Body of pancreas (tissue), 4 donors: ENCODE measurements at regions not wholly inside any gene's neighbourhood (a gene's known extent, or its start where the extent isn't known, plus 50 kb on each side); places are given as distances from the start of the nearest gene placed in this dataset.

Experiments used
- ATAC-seq: fragments of 150-250 bp; one replicate; pipeline ENCODE4 v1.9.1; 2016
- DNase-seq, 4 donors: peaks; one replicate each; pipeline ENCODE4 v3.0.0-alpha.2; 2019
- H3K27ac ChIP-seq, 4 donors: fragments of 200-600 bp; sonication (generic); 1 replicate in 3 of 4; 2 replicates in 1 of 4; pipeline versions ENCODE4 v1.5.1 to v1.6.1; 2016 to 2019; ENCODE audit warnings: mild to moderate bottlenecking in 1 of 4, mixed read lengths in 1 of 4, moderate library complexity in 1 of 4
- H3K27me3 ChIP-seq, 2 donors: fragments of 200-600 bp; sonication (generic); one replicate each; pipeline ENCODE4 v1.6.0; 2016; ENCODE audit warnings: mild to moderate bottlenecking in 1 of 2
- H3K36me3 ChIP-seq, 2 donors: fragments of 200-600 bp; sonication (generic); replicated peaks in 1 of 2; 2 replicates each; pipeline ENCODE4 v1.5.1; 2016; ENCODE audit warnings: low read depth in 2 of 2; ENCODE audit not compliant: insufficient read depth in 1 of 2
- H3K4me1 ChIP-seq: fragments of 200-600 bp; sonication (generic); one replicate; pipeline ENCODE4 v1.6.0; 2016
- H3K4me3 ChIP-seq, 2 donors: fragments of 200-600 bp; sonication (generic); 1 replicate in 1 of 2; 2 replicates in 1 of 2; pipeline ENCODE4 v1.5.1; 2016 to 2019
- H3K9me3 ChIP-seq, 3 donors: fragments of 200-600 bp; sonication (generic); 1 replicate in 2 of 3; 2 replicates in 1 of 3; pipeline ENCODE4 v1.5.1; 2016
- POLR2A ChIP-seq, 3 donors: fragments of 450-650 bp; IDR thresholded peaks; one replicate each; pipeline ENCODE4 v1.6.1; 2016; ENCODE audit warnings: antibody characterized with exemption in 3 of 3, mild to moderate bottlenecking in 2 of 3
- whole genome bisulfite sequencing, 2 donors: methylation state at CpG; one replicate each; pipeline ENCODE4 v1.1.5; 2017; 5-methylcytosine and 5-hydroxymethylcytosine counted together
- intact Hi-C: fragments of 100-400 bp; cut with DNase I; formaldehyde crosslinking; loops from one replicate; pipeline ENCODE4 v1.15.1; 2023
- TF ChIP-seq, protein P1 (sequence below), 7 experiments: fragments of 450-650 bp in 4 of 7; fragments of 200-600 bp in 3 of 7; sonication (generic) in 3 of 7; IDR thresholded peaks; one replicate each; pipeline ENCODE4 v1.5.1; 2016 to 2019; ENCODE audit warnings: antibody characterized with exemption in 7 of 7

DNA sequence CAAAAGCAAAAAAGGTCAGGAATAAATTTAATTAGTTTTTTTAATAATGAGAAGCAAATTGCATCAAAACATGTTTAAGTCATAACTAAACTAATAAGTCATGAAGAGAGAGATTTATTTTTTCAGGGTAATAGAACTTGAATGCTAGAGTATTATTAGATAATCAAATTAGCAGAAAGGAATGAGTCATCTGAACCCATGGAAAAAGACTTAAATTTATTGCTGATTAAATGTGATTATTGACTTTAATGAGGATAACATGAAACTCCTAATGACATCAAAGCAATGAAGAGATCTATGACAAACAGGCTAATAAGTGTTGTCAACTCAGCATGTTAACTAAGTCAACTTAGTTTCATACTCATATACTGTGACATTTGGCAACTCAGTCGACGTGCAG lies 264.2 kb downstream of the USP25 start:
- TF ChIP-seq POLR2A (IDR thresholded peaks at IDR 0.05): no peak
- TF ChIP-seq, protein P1, sequence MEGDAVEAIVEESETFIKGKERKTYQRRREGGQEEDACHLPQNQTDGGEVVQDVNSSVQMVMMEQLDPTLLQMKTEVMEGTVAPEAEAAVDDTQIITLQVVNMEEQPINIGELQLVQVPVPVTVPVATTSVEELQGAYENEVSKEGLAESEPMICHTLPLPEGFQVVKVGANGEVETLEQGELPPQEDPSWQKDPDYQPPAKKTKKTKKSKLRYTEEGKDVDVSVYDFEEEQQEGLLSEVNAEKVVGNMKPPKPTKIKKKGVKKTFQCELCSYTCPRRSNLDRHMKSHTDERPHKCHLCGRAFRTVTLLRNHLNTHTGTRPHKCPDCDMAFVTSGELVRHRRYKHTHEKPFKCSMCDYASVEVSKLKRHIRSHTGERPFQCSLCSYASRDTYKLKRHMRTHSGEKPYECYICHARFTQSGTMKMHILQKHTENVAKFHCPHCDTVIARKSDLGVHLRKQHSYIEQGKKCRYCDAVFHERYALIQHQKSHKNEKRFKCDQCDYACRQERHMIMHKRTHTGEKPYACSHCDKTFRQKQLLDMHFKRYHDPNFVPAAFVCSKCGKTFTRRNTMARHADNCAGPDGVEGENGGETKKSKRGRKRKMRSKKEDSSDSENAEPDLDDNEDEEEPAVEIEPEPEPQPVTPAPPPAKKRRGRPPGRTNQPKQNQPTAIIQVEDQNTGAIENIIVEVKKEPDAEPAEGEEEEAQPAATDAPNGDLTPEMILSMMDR (IDR thresholded peaks at IDR 0.05): no peak
- no peak for DNase-seq
- intact Hi-C loops: no loop called here
- no peaks in the 10 kb centered on the region for H3K27me3 ChIP-seq
- no peaks in the 10 kb centered on the region for H3K36me3 ChIP-seq
- WGBS, 2 donors: 73 to 87% methylated on average over 2 of the region's 2 CpGs
- H3K4me1 ChIP-seq: no peaks in the 10 kb centered on the region
- H3K4me3 ChIP-seq: no peak overlapping the region
- H3K9me3 ChIP-seq: no peaks in the 10 kb centered on the region
- no peak for ATAC-seq
- no peak overlapping the region for H3K27ac ChIP-seq

DNA sequence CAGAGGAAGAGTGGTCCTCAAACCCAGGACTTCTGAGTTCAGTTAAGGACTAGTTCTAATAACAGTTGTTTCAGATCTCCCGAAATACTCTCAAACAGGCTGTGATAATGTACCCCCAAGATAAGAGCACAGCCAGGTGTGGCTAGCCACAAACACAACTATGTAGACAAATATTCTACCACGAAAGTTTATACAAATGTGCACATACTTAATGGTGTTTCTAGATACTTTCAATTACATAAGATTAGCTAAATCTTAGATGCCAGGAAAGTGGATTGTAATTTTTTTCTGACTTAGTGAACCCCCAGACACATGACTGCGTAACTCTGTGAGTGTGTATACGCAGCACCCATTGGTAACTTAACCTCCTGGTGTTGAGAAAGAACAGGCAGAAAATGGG lies 270.0 kb downstream of the USP25 start:
- Histone ChIP-seq H3K9me3 (no peaks in the 10 kb centered on the region), H3K27ac (no peak overlapping the region), H3K4me3 (no peak overlapping the region), H3K27me3 (no peaks in the 10 kb centered on the region), H3K36me3 (no peaks in the 10 kb centered on the region), H3K4me1 (no peaks in the 10 kb centered on the region)
- intact Hi-C loops: no loop called here
- ATAC-seq (no peak), DNase-seq (no peak)
- TF ChIP-seq, protein P1 (IDR thresholded peaks at IDR 0.05): no peak
- no peak for TF ChIP-seq POLR2A (IDR thresholded peaks at IDR 0.05)
- WGBS, 2 donors: 74 to 88% methylated on average over 4 of the region's 4 CpGs

DNA sequence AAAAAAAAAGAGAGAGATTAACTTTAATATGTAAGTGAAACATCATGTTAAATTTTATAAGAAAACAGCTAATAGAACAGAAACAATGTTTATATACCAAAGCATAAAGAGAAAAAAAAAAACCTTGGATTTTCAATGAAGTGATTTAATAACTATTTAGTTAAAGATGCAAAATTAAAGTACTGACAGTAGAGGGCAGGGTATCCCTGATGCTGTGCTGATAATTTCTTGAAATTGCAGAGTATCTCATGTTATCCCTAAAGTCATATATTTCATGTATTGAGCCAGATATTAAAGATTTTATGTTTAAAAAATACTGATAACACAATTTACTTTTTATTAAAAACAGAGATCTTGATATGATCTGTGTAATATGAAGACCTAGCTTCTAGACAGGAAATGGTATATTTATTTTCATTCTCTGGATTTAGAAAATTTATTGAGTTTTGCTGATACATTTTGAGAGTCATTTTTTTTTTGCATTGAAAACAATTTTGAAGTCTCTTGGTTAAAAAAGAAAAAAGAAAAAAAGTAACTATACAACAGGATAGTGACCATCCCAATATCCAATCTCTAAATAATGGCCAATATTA lies 273.2 kb downstream of the USP25 start:
- no peaks in the 10 kb centered on the region for H3K9me3 ChIP-seq
- no peak overlapping the region for H3K27ac ChIP-seq
- intact Hi-C loops: no loop called here
- H3K4me3 ChIP-seq: no peak overlapping the region
- ATAC-seq: no peak
- H3K27me3 ChIP-seq: no peaks in the 10 kb centered on the region
- no peak for DNase-seq
- H3K36me3 ChIP-seq: no peaks in the 10 kb centered on the region
- TF ChIP-seq POLR2A (IDR thresholded peaks at IDR 0.05): no peak
- TF ChIP-seq, protein P1 (IDR thresholded peaks at IDR 0.05): no peak
- H3K4me1 ChIP-seq: no peaks in the 10 kb centered on the region

DNA sequence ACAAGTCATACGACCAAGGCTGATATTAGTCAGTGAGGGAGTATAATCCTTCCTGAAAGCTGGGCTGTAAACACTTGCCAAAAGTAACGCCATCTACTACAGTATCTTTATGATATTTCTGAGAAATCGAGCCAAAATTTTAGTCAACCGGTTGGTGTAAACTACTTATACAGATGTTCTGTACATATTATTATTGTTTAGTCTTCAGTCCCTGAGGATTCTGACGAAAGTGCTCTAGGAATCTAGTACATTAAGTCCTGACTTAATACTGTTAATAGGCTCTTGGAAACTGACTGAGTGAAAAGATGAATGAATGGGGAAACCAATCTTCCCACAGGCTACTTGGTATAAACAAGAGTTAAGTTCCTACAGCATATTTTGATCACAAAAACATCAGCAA lies 274.3 kb downstream of the USP25 start:
- no peaks in the 10 kb centered on the region for H3K4me1 ChIP-seq
- DNase-seq (no peak), ATAC-seq (no peak)
- WGBS, 2 donors: 53 to 58% methylated on average over 5 of the region's 5 CpGs
- no peak overlapping the region for H3K27ac ChIP-seq
- TF ChIP-seq, protein P1 (IDR thresholded peaks at IDR 0.05): no peak
- no peak for TF ChIP-seq POLR2A (IDR thresholded peaks at IDR 0.05)
- no peaks in the 10 kb centered on the region for H3K27me3 ChIP-seq
- no peaks in the 10 kb centered on the region for H3K36me3 ChIP-seq
- H3K9me3 ChIP-seq: no peaks in the 10 kb centered on the region
- H3K4me3 ChIP-seq: no peak overlapping the region
- intact Hi-C loops: no loop called here

DNA sequence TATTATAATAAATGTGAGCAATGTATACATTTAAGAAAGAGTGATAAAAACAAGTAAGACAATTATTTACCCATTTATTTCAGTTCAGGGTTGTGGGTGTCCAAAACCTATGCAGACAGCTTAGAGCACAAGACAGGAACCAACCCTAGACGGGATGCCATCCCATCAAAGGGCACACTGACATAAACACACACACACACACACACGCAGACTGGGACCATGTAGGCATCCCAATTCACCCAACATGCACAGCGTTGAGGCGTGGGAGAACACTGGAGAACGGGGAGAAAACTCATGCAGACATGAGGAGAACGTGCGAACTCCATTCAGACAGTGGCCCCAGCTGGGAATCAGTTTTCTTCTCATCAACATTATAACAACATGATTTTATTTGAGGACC lies 274.7 kb downstream of the USP25 start:
- WGBS, 2 donors: 73 to 83% methylated on average over 7 of the region's 7 CpGs
- Histone ChIP-seq H3K36me3 (no peaks in the 10 kb centered on the region), H3K27me3 (no peaks in the 10 kb centered on the region), H3K9me3 (no peaks in the 10 kb centered on the region), H3K4me1 (no peaks in the 10 kb centered on the region), H3K27ac (no peak overlapping the region), H3K4me3 (no peak overlapping the region)
- intact Hi-C loops: no loop called here
- DNase-seq: no peak
- no peak for ATAC-seq
- TF ChIP-seq, protein P1 (IDR thresholded peaks at IDR 0.05): no peak
- TF ChIP-seq POLR2A (IDR thresholded peaks at IDR 0.05): no peak
